K562 (cell line): ENCODE measurements at regions not wholly inside any gene's neighbourhood (a gene's known extent, or its start where the extent isn't known, plus 50 kb on each side); places are given as distances from the start of the nearest gene placed in this dataset.

ENCODE experiments used
- ATAC-seq: fragments of 200-7000 bp; cut with Tn5 transposase; 3 replicates; pipeline ENCODE4 v1.9.1; 2020; ENCODE audit warnings: moderate library complexity
- BruUV-seq: library from RNA; stranded (reverse); fragments of 400-500 nt; replicated peaks from 2 replicates; lab custom pipeline; 2021; lab: Mats Ljungman, UMichigan
- CTCF ChIA-PET: fragments of 300-600 bp; formaldehyde crosslinking; extraction: SDS; loops from one replicate; lab custom pipeline; 2021; ENCODE audit warnings: low intra/inter-chr PET ratio; lab: Yijun Ruan, JAX
- POLR2A ChIA-PET: fragments of 300-600, 350-650 bp; sonication (Branson Sonifier 250); formaldehyde crosslinking; extraction: SDS; loops from one replicate; lab custom pipeline; 2021; ENCODE audit warnings: antibody characterized with exemption, inconsistent platforms; lab: Yijun Ruan, JAX
- DNase-seq, 4 experiments: peaks; one replicate each; pipeline versions ENCODE4 v3.0.0 to v3.0.0-alpha.2; 2011 to 2018; ENCODE audit warnings: low spot score in 3 of 4, mixed read lengths in 3 of 4; ENCODE audit errors: extremely low read depth in 1 of 4
- FAIRE-seq: peaks from 2 replicates; lab custom pipeline; 2011; peaks lifted over from hg19 to GRCh38; lab: Jason Lieb, UNC
- H2AFZ ChIP-seq: 2 replicates; pipeline ENCODE4 v1.6.0; 2011; ENCODE audit warnings: low read depth, low read length, control low read depth, inconsistent platforms
- H3K27ac ChIP-seq: fragments of 200-600 bp; 3 replicates; pipeline ENCODE4 v1.8.0; 2011; ENCODE audit warnings: low read depth, mild to moderate bottlenecking, control low read depth, inconsistent platforms, low read length, moderate library complexity, mixed read lengths; ENCODE audit errors: extremely low read depth
- H3K27me3 ChIP-seq, 2 experiments: fragments of 300-600 bp in 1 of 2; 2 replicates in 1 of 2; 3 replicates in 1 of 2; pipeline versions ENCODE4 v1.6.0 to v1.8.0; 2011; ENCODE audit warnings: inconsistent platforms in 2 of 2, low read length in 2 of 2, mild to moderate bottlenecking in 1 of 2, mixed read lengths in 1 of 2, moderate library complexity in 1 of 2; ENCODE audit not compliant: control insufficient read depth in 2 of 2, insufficient read depth in 2 of 2
- H3K36me3 ChIP-seq: fragments of 300-600 bp; 3 replicates; pipeline ENCODE4 v1.8.0; 2011; ENCODE audit warnings: mild to moderate bottlenecking, low read length, inconsistent platforms; ENCODE audit not compliant: control insufficient read depth, insufficient read depth
- H3K4me1 ChIP-seq, 2 experiments: fragments of 200-600 bp in 1 of 2; replicated peaks in 1 of 2; 2 replicates in 1 of 2; 3 replicates in 1 of 2; pipeline versions ENCODE4 v1.5.1 to v1.8.0; 2011; ENCODE audit warnings: inconsistent platforms in 2 of 2, low read length in 2 of 2, mild to moderate bottlenecking in 1 of 2, mixed read lengths in 1 of 2, moderate library complexity in 1 of 2; ENCODE audit not compliant: control insufficient read depth in 2 of 2, insufficient read depth in 2 of 2
- H3K4me2 ChIP-seq: 2 replicates; pipeline ENCODE4 v1.6.1; 2011; ENCODE audit warnings: low read length, control low read depth, inconsistent platforms, mixed read lengths; ENCODE audit not compliant: insufficient read depth
- H3K4me3 ChIP-seq: fragments of 200-600 bp; sonication (generic), shearing (Covaris generic); 2 replicates; pipeline ENCODE4 v1.5.1; 2016; ENCODE audit warnings: control low read depth, inconsistent platforms
- H3K79me2 ChIP-seq: fragments of 200-600 bp; 3 replicates; pipeline ENCODE4 v1.8.0; 2011; ENCODE audit warnings: low read length, inconsistent platforms; ENCODE audit not compliant: control insufficient read depth, insufficient read depth
- H3K9ac ChIP-seq, 2 experiments: 2 replicates each; pipeline versions ENCODE4 v1.6.0 to v1.6.1; 2011; ENCODE audit warnings: low read depth in 2 of 2, low read length in 2 of 2, control low read depth in 1 of 2, inconsistent platforms in 1 of 2, mild to moderate bottlenecking in 1 of 2, mixed read lengths in 1 of 2; ENCODE audit not compliant: insufficient read depth in 1 of 2
- H3K9me1 ChIP-seq: one replicate; pipeline ENCODE4 v1.6.0; 2011; ENCODE audit warnings: inconsistent platforms, mild to moderate bottlenecking, low read length, moderate library complexity; ENCODE audit not compliant: control insufficient read depth, insufficient read depth
- H3K9me3 ChIP-seq: replicated peaks from 2 replicates; pipeline ENCODE4 v1.5.1; 2011; ENCODE audit warnings: low read depth, low read length, inconsistent platforms; ENCODE audit not compliant: control insufficient read depth, insufficient read depth
- H4K20me1 ChIP-seq: replicated peaks from 2 replicates; pipeline ENCODE4 v1.6.1; 2011; ENCODE audit warnings: low read length, inconsistent platforms, mixed read lengths; ENCODE audit not compliant: control insufficient read depth, insufficient read depth
- BACH1 ChIP-seq: fragments of 200-800 bp; sonication (Bioruptor generic); IDR thresholded peaks from 2 replicates; pipeline ENCODE4 v1.6.1; 2016; ENCODE audit warnings: missing genetic modification characterization, missing compliant biosample characterization
- BRF2 ChIP-seq: IDR thresholded peaks from 3 replicates; pipeline ENCODE4 v1.6.1; 2011; ENCODE audit warnings: borderline replicate concordance, mild to moderate bottlenecking; ENCODE audit not compliant: insufficient read length, insufficient read depth
- ESRRA ChIP-seq: fragments of 450-650 bp; IDR thresholded peaks from 2 replicates; pipeline ENCODE4 v1.6.1; 2014; ENCODE audit warnings: low read depth, mild to moderate bottlenecking, moderate library complexity, borderline replicate concordance
- HINFP ChIP-seq: fragments of 450-650 bp; conservative IDR thresholded peaks from 2 replicates; pipeline ENCODE4 v1.6.1; 2016; ENCODE audit warnings: missing genetic modification characterization, low read depth, mild to moderate bottlenecking, control low read depth, missing compliant biosample characterization
- KAT7 ChIP-seq: sonication (generic); formaldehyde crosslinking; IDR thresholded peaks from 2 replicates; pipeline ENCODE4 v1.8.0; 2022; ENCODE audit warnings: missing genetic modification reagents, mild to moderate bottlenecking, borderline replicate concordance
- PCBP1 ChIP-seq: fragments of 200-400 bp; formaldehyde crosslinking; IDR thresholded peaks from 2 replicates; pipeline ENCODE4 v1.6.1; 2018; ENCODE audit warnings: mild to moderate bottlenecking, low read depth, low read length; ENCODE audit not compliant: poor library complexity, severe bottlenecking
- SIN3B ChIP-seq: fragments of 450-650 bp; IDR thresholded peaks from 2 replicates; pipeline ENCODE4 v1.6.1; 2017; ENCODE audit warnings: low read depth, mild to moderate bottlenecking, moderate library complexity
- TCF3 ChIP-seq: sonication (generic); formaldehyde crosslinking; IDR thresholded peaks from 2 replicates; pipeline ENCODE4 v1.4.0; 2020; ENCODE audit warnings: mild to moderate bottlenecking, missing genetic modification reagents
- ZNF395 ChIP-seq: fragments of 200-800 bp; sonication (Bioruptor generic); IDR thresholded peaks from 2 replicates; pipeline ENCODE4 v1.6.1; 2017; ENCODE audit warnings: missing genetic modification characterization, missing compliant biosample characterization
- ZNF639 ChIP-seq, 2 experiments: fragments of 200-800 bp in 1 of 2; sonication (Bioruptor generic) in 1 of 2; sonication (generic) in 1 of 2; formaldehyde crosslinking in 1 of 2; IDR thresholded peaks in 1 of 2; conservative IDR thresholded peaks in 1 of 2; 2 replicates each; pipeline versions ENCODE4 v1.5.0 to v1.6.1; 2016 to 2020; ENCODE audit warnings: missing compliant biosample characterization in 1 of 2, missing genetic modification characterization in 1 of 2, missing genetic modification reagents in 1 of 2
- ZNF696 ChIP-seq: fragments of 250-450 bp; sonication (Bioruptor Pico); conservative IDR thresholded peaks from 2 replicates; pipeline ENCODE4 v1.4.0; 2020; ENCODE audit warnings: mild to moderate bottlenecking, moderate library complexity
- ZNF785 ChIP-seq: fragments of 250-450 bp; sonication (Bioruptor Pico); IDR thresholded peaks from 2 replicates; pipeline ENCODE4 v1.4.0; 2020; ENCODE audit warnings: mild to moderate bottlenecking
- ZNF79 ChIP-seq: fragments of 250-450 bp; sonication (Bioruptor Pico); IDR thresholded peaks from 2 replicates; pipeline ENCODE4 v1.4.0; 2020; ENCODE audit warnings: low read depth, mild to moderate bottlenecking, moderate library complexity
- WGBS: fragments of 100-300 bp; shearing (Covaris generic); methylation state at CpG from one replicate; pipeline ENCODE4 v1.1.6; 2016; ENCODE audit warnings: low coverage, mixed read lengths; ENCODE audit not compliant: insufficient coverage; ENCODE audit errors: missing lambda C conversion rate; 5-methylcytosine and 5-hydroxymethylcytosine counted together
- in situ Hi-C: fragments of 300-500 bp; cut with MboI; formaldehyde crosslinking; loops from 4 replicates; pipeline ENCODE4 v1.15.0; 2018; ENCODE audit warnings: inconsistent platforms, mixed read lengths
- intact Hi-C: fragments of 100-400 bp; cut with micrococcal nuclease; formaldehyde crosslinking; loops from 2 replicates; pipeline ENCODE4 v1.14.2; 2022
- TF ChIP-seq, protein P1 (sequence below): fragments of 450-650 bp; conservative IDR thresholded peaks from 2 replicates; pipeline ENCODE4 v1.6.1; 2016; ENCODE audit warnings: missing genetic modification characterization, low read depth, mild to moderate bottlenecking, missing compliant biosample characterization, moderate library complexity

DNA sequence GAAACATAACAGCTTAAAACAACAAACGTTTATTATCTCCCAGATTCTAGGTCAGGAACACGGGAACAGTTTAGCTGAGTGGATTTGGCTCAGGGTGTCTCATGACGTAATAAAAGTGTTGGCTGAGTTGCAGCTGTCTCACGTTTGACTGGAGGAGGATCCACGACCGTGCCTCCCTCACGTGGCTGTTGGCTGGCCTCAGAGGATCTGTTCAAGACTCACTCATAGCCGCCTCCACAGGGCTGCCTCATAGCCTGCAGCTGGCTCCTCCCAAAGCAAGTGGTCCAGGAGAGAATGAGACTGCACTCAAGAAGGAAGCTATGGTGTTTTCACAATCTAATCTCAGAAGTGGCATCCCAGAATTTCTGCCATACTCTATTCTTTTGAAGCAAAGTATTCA lies 167.1 kb downstream of the RPRM start (continued):
- no peak for TF ChIP-seq ZNF639 (CRISPR knock-in tag; conservative IDR thresholded peaks at IDR 0.05 in 1 of 2, IDR thresholded peaks at IDR 0.05 in 1 of 2)
- no peak for TF ChIP-seq KAT7 (CRISPR knock-in tag)
- TF ChIP-seq ZNF79 (CRISPR knock-in tag), result no peak
- TF ChIP-seq ZNF395 (CRISPR knock-in tag), result no peak
- no peak for TF ChIP-seq TCF3 (CRISPR knock-in tag)
- TF ChIP-seq ESRRA, result no peak

DNA sequence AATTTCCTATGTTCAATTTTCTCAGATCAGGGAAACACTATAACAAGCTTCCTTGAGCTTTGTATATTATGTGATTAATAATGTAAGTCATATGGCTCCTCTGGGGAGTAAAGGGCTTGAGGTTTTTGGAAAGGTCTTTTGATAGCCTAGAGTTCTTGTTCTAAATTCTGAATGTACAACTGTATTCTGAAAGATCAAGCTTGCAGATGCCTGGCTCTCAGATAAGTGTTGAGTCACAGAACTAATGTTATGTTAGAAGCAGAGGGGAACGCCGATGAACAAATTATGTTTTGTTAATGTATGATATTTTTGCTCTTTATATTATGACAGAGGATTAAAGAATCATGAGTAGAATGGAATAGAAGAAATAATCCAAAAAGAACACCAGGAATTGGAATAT lies 170.1 kb downstream of the RPRM start:
- no peak overlapping the region for H3K9ac ChIP-seq
- intact Hi-C loops, result no loop called here
- DNase-seq (no peak), ATAC-seq (no peak), FAIRE-seq (no peak)
- no peaks in the 10 kb centered on the region for H3K4me1 ChIP-seq
- in situ Hi-C loops, result no loop called here
- H3K36me3 ChIP-seq, result no peaks in the 10 kb centered on the region
- ChIA-PET POLR2A (no interaction called here), CTCF (no interaction called here)
- no TSS peak for BruUV-seq
- H3K4me3 ChIP-seq, result no peak overlapping the region
- H3K27ac ChIP-seq, result no peak overlapping the region
- no peaks in the 10 kb centered on the region for H4K20me1 ChIP-seq
- no peaks in the 10 kb centered on the region for H3K9me1 ChIP-seq
- H2AFZ ChIP-seq, result no peak overlapping the region
- 0% methylated on average over 2 of the region's 2 CpGs for WGBS
- H3K4me2 ChIP-seq, result no peak overlapping the region
- no peaks in the 10 kb centered on the region for H3K79me2 ChIP-seq
- H3K27me3 ChIP-seq, result no peaks in the 10 kb centered on the region
- no peaks in the 10 kb centered on the region for H3K9me3 ChIP-seq
- TF ChIP-seq BACH1 (tag) (no peak), PCBP1 (no peak), ZNF785 (CRISPR knock-in tag) (no peak), HINFP (tag) (no peak), SIN3B (no peak), ZNF696 (no peak), BRF2 (no peak)
- TF ChIP-seq, protein P1, sequence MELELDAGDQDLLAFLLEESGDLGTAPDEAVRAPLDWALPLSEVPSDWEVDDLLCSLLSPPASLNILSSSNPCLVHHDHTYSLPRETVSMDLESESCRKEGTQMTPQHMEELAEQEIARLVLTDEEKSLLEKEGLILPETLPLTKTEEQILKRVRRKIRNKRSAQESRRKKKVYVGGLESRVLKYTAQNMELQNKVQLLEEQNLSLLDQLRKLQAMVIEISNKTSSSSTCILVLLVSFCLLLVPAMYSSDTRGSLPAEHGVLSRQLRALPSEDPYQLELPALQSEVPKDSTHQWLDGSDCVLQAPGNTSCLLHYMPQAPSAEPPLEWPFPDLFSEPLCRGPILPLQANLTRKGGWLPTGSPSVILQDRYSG (tag), result no peak
